ENCODE measurements at regions not wholly inside any gene's neighbourhood (a gene's known extent, or its start where the extent isn't known, plus 50 kb on each side); places are given as distances from the start of the nearest gene placed in this dataset.

GRCh38 chr15:88985547-88986393 lies 72.6 kb upstream of the MFGE8 start (continued):
- TF ChIP-seq CREB1 (IDR thresholded peaks at IDR 0.05): no peak
- no peak for TF ChIP-seq CREB1 (CRISPR knock-in tag; IDR thresholded peaks at IDR 0.05)
- TF ChIP-seq GTF3C2 (IDR thresholded peaks at IDR 0.05; ENCODE audit: borderline replicate concordance, extremely low read depth, insufficient read length): no peak
- peak; percentile 78 to 97 (median 89) for TF ChIP-seq YY1 (IDR thresholded peaks at IDR 0.05; ENCODE audit: borderline replicate concordance in 1 of 3, control insufficient read depth in 1 of 3, extremely low read depth in 1 of 3, insufficient read depth in 3 of 3, insufficient read length in 1 of 3, insufficient replicate concordance in 2 of 3, low read depth in 1 of 3, low read length in 2 of 3)
- TF ChIP-seq EWSR1 (IDR thresholded peaks at IDR 0.05; ENCODE audit: borderline replicate concordance, low read depth, partially characterized antibody): no peak
- no peak for TF ChIP-seq SMARCB1 (IDR thresholded peaks at IDR 0.05; ENCODE audit: insufficient read length, low read depth)
- no peak for TF ChIP-seq ZBTB49 (CRISPR knock-in tag; IDR thresholded peaks at IDR 0.05; ENCODE audit: borderline replicate concordance)
- TF ChIP-seq KDM2B (CRISPR knock-in tag; IDR thresholded peaks at IDR 0.05): no peak
- no peak for TF ChIP-seq TARDBP (IDR thresholded peaks at IDR 0.05)
- peak; percentile 28; the same call in 1 of the 2 replicates for TF ChIP-seq MTA1 (IDR thresholded peaks at IDR 0.05; ENCODE audit: borderline replicate concordance)
- no peak; the same call in 1 of the 2 replicates for TF ChIP-seq DMBX1 (CRISPR knock-in tag; IDR thresholded peaks at IDR 0.05; ENCODE audit: borderline replicate concordance)
- peak; percentile 58; the same call in 1 of the 2 replicates for TF ChIP-seq RNF2 (IDR thresholded peaks at IDR 0.05)
- peak; percentile 80 for TF ChIP-seq MECOM (CRISPR knock-in tag; IDR thresholded peaks at IDR 0.05)
- no peak for TF ChIP-seq RBM17 (IDR thresholded peaks at IDR 0.05; ENCODE audit: borderline replicate concordance, low read depth, low read length)
- no peak for TF ChIP-seq ZNF384 (IDR thresholded peaks at IDR 0.05; ENCODE audit: low read depth, low read length)
- no peak for TF ChIP-seq SRSF9 (IDR thresholded peaks at IDR 0.05; ENCODE audit: borderline replicate concordance, low read depth, low read length)
- no peak for TF ChIP-seq ZNF507 (tag; conservative IDR thresholded peaks at IDR 0.05)
- peak in 1 of 3 experiments; percentile 26; a peak in 1 of 6 replicates for TF ChIP-seq ZBTB11 (CRISPR knock-in tag; IDR thresholded peaks at IDR 0.05)

Data from K562 (cell line).